Endothelial cell of umbilical vein (primary cell): ENCODE measurements at regions not wholly inside any gene's neighbourhood (a gene's known extent, or its start where the extent isn't known, plus 50 kb on each side); places are given as distances from the start of the nearest gene placed in this dataset.

Experiments used
- CTCF ChIP-seq, 2 donors: IDR thresholded peaks; 1 replicate in 1 of 2; 2 replicates in 1 of 2; pipeline ENCODE4 v1.5.1; 2011; ENCODE audit warnings: low read length in 2 of 2, mild to moderate bottlenecking in 2 of 2, moderate library complexity in 2 of 2, control low read depth in 1 of 2, inconsistent platforms in 1 of 2, low read depth in 1 of 2; ENCODE audit not compliant: insufficient read depth in 1 of 2; ENCODE audit errors: extremely low read depth in 1 of 2
- EZH2 ChIP-seq: IDR thresholded peaks from 2 replicates; pipeline ENCODE4 v1.6.1; 2012; ENCODE audit warnings: borderline replicate concordance, low read depth, mild to moderate bottlenecking, moderate library complexity, low read length, inconsistent platforms; ENCODE audit not compliant: severe bottlenecking

DNA sequence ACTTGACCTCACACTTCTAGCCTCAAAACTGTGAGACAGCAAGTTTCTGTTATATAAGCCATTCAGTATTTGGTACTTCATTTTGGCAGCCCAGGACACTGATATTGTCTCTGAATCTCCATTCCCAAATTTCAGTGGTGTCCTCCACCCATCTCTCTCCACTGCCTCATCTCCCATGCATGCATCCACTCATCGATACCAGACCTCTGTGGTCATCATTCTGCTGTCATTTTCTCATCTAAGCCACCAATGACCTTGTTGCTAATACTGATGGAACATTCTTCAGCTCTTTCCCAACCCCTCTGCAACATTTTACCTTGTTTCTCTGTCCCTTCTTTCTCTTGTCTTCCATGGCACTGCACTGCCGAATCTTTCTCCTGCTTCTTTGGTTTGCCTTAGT, 221.8 kb downstream of the SNX18 start:
- no peak for TF ChIP-seq CTCF (IDR thresholded peaks at IDR 0.05; ENCODE audit: extremely low read depth in 1 of 2, insufficient read depth in 1 of 2, low read depth in 1 of 2, low read length in 2 of 2)
- no peak for TF ChIP-seq EZH2
